MM.1S (cell line): ENCODE measurements at regions not wholly inside any gene's neighbourhood (a gene's known extent, or its start where the extent isn't known, plus 50 kb on each side); places are given as distances from the start of the nearest gene placed in this dataset.

ENCODE experiments used
- CTCF ChIP-seq: fragments of 300-600 bp; sonication (generic); IDR thresholded peaks from 2 replicates; pipeline ENCODE4 v1.5.1; 2016; ENCODE audit warnings: antibody characterized with exemption, low read length, mixed read lengths
- EZH2phosphoT487 ChIP-seq: fragments of 300-600 bp; sonication (generic); IDR thresholded peaks from 2 replicates; pipeline ENCODE4 v1.6.1; 2018; ENCODE audit warnings: antibody characterized with exemption, low read length

GRCh38 chr1:115495111-115495510 lies 146.7 kb upstream of the VANGL1 start:
- TF ChIP-seq EZH2phosphoT487 (no peak), CTCF (no peak)
